ENCODE measurements at regions not wholly inside any gene's neighbourhood (a gene's known extent, or its start where the extent isn't known, plus 50 kb on each side); places are given as distances from the start of the nearest gene placed in this dataset.

DNA sequence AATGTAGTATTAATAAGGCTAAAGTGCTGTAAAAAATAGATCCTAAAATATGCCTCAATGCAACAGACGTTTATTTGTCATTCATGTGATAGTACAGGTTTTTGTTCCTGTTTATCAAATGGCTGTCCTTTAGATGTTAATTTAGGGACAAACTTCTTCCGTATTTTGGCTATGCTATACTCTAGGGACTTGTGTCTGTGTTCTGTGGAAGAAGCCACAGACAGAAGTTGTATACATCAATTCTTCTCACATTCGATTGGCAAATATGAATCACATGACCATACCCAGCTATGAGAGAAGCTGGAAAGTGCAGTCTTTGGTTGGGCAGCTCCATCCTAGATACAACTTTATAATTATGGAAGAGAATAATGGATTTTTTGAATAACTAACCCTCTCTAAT, 232.7 kb upstream of the SNX7 start:
- H3K79me2 ChIP-seq (ENCODE audit: insufficient read depth, low read depth): no peaks in the 10 kb centered on the region
- TF ChIP-seq, protein P1, sequence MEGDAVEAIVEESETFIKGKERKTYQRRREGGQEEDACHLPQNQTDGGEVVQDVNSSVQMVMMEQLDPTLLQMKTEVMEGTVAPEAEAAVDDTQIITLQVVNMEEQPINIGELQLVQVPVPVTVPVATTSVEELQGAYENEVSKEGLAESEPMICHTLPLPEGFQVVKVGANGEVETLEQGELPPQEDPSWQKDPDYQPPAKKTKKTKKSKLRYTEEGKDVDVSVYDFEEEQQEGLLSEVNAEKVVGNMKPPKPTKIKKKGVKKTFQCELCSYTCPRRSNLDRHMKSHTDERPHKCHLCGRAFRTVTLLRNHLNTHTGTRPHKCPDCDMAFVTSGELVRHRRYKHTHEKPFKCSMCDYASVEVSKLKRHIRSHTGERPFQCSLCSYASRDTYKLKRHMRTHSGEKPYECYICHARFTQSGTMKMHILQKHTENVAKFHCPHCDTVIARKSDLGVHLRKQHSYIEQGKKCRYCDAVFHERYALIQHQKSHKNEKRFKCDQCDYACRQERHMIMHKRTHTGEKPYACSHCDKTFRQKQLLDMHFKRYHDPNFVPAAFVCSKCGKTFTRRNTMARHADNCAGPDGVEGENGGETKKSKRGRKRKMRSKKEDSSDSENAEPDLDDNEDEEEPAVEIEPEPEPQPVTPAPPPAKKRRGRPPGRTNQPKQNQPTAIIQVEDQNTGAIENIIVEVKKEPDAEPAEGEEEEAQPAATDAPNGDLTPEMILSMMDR (conservative IDR thresholded peaks at IDR 0.05; ENCODE audit: low read depth, low read length): no peak
- H3K4me1 ChIP-seq (ENCODE audit: low read depth, poor library complexity, severe bottlenecking): no peaks in the 10 kb centered on the region
- no peaks in the 10 kb centered on the region for H4K20me1 ChIP-seq (ENCODE audit: insufficient read depth)
- no peak overlapping the region for H3K4me3 ChIP-seq (IDR thresholded peaks at IDR 0.05; ENCODE audit: insufficient read depth, low read depth, low read length)
- no peaks in the 10 kb centered on the region for H3K36me3 ChIP-seq (ENCODE audit: insufficient read depth)
- H2AFZ ChIP-seq (ENCODE audit: low read depth): no peak overlapping the region
- no peak overlapping the region for H3K9ac ChIP-seq
- H3K27me3 ChIP-seq (ENCODE audit: insufficient read depth, low read depth): no peaks in the 10 kb centered on the region
- H3K27ac ChIP-seq: no peak overlapping the region
- H3K4me2 ChIP-seq: no peak overlapping the region

DNA sequence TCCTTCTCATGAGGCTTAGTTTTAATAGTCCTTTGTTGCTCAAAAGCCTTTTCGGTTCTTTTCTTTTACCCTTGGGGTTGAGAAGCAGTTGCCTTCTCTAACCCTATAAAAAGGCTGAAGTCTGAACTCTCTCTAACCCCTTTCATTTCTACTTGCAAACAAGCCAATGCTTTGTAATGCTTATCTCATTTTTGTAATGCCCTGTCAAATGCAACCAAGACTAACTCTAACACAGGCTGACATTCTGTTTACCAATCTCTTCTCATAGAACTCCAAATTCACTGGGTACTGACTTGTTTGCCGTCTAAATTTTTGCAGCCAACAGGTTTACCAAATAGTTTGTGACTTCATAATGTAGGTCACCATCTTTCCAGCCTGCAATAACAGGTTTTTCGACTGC, 233.9 kb upstream of the SNX7 start:
- H3K27me3 ChIP-seq (ENCODE audit: insufficient read depth, low read depth): no peaks in the 10 kb centered on the region
- H2AFZ ChIP-seq (ENCODE audit: low read depth): no peak overlapping the region
- TF ChIP-seq, protein P1 (conservative IDR thresholded peaks at IDR 0.05; ENCODE audit: low read depth, low read length): no peak
- no peaks in the 10 kb centered on the region for H3K36me3 ChIP-seq (ENCODE audit: insufficient read depth)
- H3K79me2 ChIP-seq (ENCODE audit: insufficient read depth, low read depth): no peaks in the 10 kb centered on the region
- H3K4me2 ChIP-seq: no peak overlapping the region
- no peaks in the 10 kb centered on the region for H3K4me1 ChIP-seq (ENCODE audit: low read depth, poor library complexity, severe bottlenecking)
- H3K27ac ChIP-seq: no peak overlapping the region
- H3K4me3 ChIP-seq (IDR thresholded peaks at IDR 0.05; ENCODE audit: insufficient read depth, low read depth, low read length): no peak overlapping the region
- H4K20me1 ChIP-seq (ENCODE audit: insufficient read depth): no peaks in the 10 kb centered on the region
- no peak overlapping the region for H3K9ac ChIP-seq

DNA sequence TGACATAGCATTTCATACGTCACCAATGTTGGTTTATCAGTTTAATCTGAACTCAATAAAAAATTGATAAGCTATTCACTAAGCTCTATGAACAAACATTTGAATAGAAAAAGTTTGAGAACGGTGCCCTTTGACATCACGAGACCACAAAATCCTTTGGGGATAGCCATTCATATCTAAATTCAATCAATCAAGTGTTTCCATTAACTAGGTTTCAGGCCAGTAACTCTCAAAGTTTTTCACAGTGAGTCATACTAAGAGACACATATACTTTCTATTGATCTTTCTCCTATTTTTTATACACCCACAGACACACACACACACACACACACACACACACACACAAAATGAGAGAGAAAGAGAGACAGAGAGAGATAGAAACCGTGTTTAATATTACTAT, 235.4 kb upstream of the SNX7 start:
- H4K20me1 ChIP-seq (ENCODE audit: insufficient read depth): no peaks in the 10 kb centered on the region
- H3K27ac ChIP-seq: no peak overlapping the region
- H3K4me1 ChIP-seq (ENCODE audit: low read depth, poor library complexity, severe bottlenecking): no peaks in the 10 kb centered on the region
- no peaks in the 10 kb centered on the region for H3K36me3 ChIP-seq (ENCODE audit: insufficient read depth)
- H3K79me2 ChIP-seq (ENCODE audit: insufficient read depth, low read depth): no peaks in the 10 kb centered on the region
- H3K4me3 ChIP-seq (IDR thresholded peaks at IDR 0.05; ENCODE audit: insufficient read depth, low read depth, low read length): no peak overlapping the region
- H3K9ac ChIP-seq: no peak overlapping the region
- TF ChIP-seq, protein P1 (conservative IDR thresholded peaks at IDR 0.05; ENCODE audit: low read depth, low read length): no peak
- H2AFZ ChIP-seq (ENCODE audit: low read depth): no peak overlapping the region
- no peak overlapping the region for H3K4me2 ChIP-seq
- no peaks in the 10 kb centered on the region for H3K27me3 ChIP-seq (ENCODE audit: insufficient read depth, low read depth)

DNA sequence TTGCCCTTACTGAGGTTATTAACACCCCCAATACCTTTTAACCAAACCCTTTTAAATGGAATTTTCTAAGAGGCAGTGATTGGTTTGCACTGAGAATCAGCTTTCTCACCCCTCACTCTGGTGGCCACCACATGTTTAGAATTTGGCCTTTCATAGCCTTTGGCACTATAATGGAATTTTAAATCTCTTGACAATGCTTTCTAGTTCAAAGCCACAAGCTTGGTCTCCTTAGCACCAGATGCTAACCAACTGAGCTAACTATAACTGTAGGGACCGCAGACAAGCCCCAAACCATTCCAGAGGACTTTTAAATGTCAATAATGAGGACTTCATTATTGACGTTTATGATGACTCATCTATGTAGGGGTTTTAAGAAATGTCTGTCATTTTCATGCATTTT, 238.7 kb upstream of the SNX7 start:
- no peaks in the 10 kb centered on the region for H3K4me1 ChIP-seq (ENCODE audit: low read depth, poor library complexity, severe bottlenecking)
- no peak overlapping the region for H3K4me3 ChIP-seq (IDR thresholded peaks at IDR 0.05; ENCODE audit: insufficient read depth, low read depth, low read length)
- H3K27ac ChIP-seq: no peak overlapping the region
- no peaks in the 10 kb centered on the region for H3K27me3 ChIP-seq (ENCODE audit: insufficient read depth, low read depth)
- H3K79me2 ChIP-seq (ENCODE audit: insufficient read depth, low read depth): no peaks in the 10 kb centered on the region
- H2AFZ ChIP-seq (ENCODE audit: low read depth): no peak overlapping the region
- TF ChIP-seq, protein P1 (conservative IDR thresholded peaks at IDR 0.05; ENCODE audit: low read depth, low read length): no peak
- H3K4me2 ChIP-seq: no peak overlapping the region
- H3K9ac ChIP-seq: no peak overlapping the region
- H3K36me3 ChIP-seq (ENCODE audit: insufficient read depth): no peaks in the 10 kb centered on the region
- H4K20me1 ChIP-seq (ENCODE audit: insufficient read depth): no peaks in the 10 kb centered on the region

DNA sequence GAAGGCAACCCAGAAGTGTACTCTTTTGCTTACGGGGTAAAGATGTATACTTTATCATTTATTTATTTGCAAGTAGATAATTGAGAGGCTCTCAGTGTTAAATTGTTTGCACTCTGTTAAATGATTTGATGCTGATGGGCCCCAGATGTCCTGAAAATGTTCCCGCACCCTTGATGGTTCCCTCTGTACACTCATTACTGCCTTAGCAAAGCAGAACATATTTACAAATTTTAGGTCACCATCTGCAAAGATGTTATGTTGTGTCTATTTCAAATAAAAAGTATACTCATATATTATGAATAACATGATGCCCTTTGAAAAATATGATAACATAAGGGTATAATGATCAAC, 240.5 kb upstream of the SNX7 start:
- Histone ChIP-seq H3K36me3 (ENCODE audit: insufficient read depth) (no peaks in the 10 kb centered on the region), H3K4me2 (no peak overlapping the region), H3K4me1 (ENCODE audit: low read depth, poor library complexity, severe bottlenecking) (no peaks in the 10 kb centered on the region), H3K79me2 (ENCODE audit: insufficient read depth, low read depth) (no peaks in the 10 kb centered on the region), H3K4me3 (IDR thresholded peaks at IDR 0.05; ENCODE audit: insufficient read depth, low read depth, low read length) (no peak overlapping the region), H3K27ac (no peak overlapping the region), H3K9ac (no peak overlapping the region), H3K27me3 (ENCODE audit: insufficient read depth, low read depth) (no peaks in the 10 kb centered on the region), H4K20me1 (ENCODE audit: insufficient read depth) (no peaks in the 10 kb centered on the region), H2AFZ (ENCODE audit: low read depth) (no peak overlapping the region)
- TF ChIP-seq, protein P1 (conservative IDR thresholded peaks at IDR 0.05; ENCODE audit: low read depth, low read length): no peak

All from KMS-11 (cell line).